PFSK-1 (cell line): ENCODE measurements at regions not wholly inside any gene's neighbourhood (a gene's known extent, or its start where the extent isn't known, plus 50 kb on each side); places are given as distances from the start of the nearest gene placed in this dataset.

Source experiments
- FOXP2 ChIP-seq: optimal IDR thresholded peaks from 2 replicates; pipeline ENCODE3; 2011; ENCODE audit warnings: borderline replicate concordance, control low read depth, inconsistent platforms; ENCODE audit not compliant: insufficient read depth; ENCODE audit errors: extremely low read length, extremely low read depth
- POLR2AphosphoS5 ChIP-seq: IDR thresholded peaks from 2 replicates; pipeline ENCODE4 v1.6.1; 2012; ENCODE audit warnings: low read depth, mild to moderate bottlenecking, control low read depth, low read length, moderate library complexity
- SIN3A ChIP-seq: IDR thresholded peaks from 2 replicates; pipeline ENCODE4 v1.6.1; 2012; ENCODE audit warnings: mild to moderate bottlenecking, low read length, moderate library complexity, borderline replicate concordance; ENCODE audit not compliant: insufficient read depth
- TAF1 ChIP-seq: IDR thresholded peaks from 2 replicates; pipeline ENCODE4 v1.6.1; 2012; ENCODE audit warnings: low read length, control low read depth, borderline replicate concordance; ENCODE audit not compliant: insufficient read depth
- TF ChIP-seq, protein P1 (sequence below), 2 experiments: IDR thresholded peaks; 2 replicates each; pipeline versions ENCODE4 v1.6.1 to v1.8.0; 2011 to 2012; ENCODE audit warnings: low read depth in 2 of 2, low read length in 2 of 2, control low read depth in 1 of 2, inconsistent platforms in 1 of 2, mild to moderate bottlenecking in 1 of 2, moderate library complexity in 1 of 2; ENCODE audit not compliant: insufficient read depth in 1 of 2

DNA sequence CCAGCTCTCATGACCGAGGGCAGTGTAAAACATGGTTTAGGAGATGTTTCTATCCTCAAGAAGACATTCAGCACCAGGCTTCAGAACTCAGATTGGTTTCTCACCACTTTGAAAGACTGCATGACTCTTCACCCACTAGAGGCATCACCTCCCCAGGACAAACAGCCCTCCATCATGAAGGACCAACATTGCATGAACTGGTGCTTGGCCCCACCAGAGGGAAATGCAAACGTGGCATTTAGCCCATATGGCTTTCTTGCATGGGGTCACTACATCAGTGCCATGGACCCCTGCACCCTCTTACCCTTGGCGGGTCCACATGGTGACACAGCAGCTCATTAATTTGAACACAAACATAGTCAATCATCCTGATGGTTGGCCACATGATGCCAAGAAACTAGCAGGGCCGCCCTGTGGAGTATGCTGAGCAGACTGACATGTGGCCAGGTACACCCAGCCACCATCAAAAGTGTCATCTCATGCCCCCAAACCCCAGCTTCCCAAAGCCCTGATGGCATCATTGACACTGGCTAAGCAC is 129.5 kb upstream of the FSTL4 start:
- TF ChIP-seq FOXP2 (no peak), SIN3A (no peak), POLR2AphosphoS5 (no peak), TAF1 (no peak)
- TF ChIP-seq, protein P1, sequence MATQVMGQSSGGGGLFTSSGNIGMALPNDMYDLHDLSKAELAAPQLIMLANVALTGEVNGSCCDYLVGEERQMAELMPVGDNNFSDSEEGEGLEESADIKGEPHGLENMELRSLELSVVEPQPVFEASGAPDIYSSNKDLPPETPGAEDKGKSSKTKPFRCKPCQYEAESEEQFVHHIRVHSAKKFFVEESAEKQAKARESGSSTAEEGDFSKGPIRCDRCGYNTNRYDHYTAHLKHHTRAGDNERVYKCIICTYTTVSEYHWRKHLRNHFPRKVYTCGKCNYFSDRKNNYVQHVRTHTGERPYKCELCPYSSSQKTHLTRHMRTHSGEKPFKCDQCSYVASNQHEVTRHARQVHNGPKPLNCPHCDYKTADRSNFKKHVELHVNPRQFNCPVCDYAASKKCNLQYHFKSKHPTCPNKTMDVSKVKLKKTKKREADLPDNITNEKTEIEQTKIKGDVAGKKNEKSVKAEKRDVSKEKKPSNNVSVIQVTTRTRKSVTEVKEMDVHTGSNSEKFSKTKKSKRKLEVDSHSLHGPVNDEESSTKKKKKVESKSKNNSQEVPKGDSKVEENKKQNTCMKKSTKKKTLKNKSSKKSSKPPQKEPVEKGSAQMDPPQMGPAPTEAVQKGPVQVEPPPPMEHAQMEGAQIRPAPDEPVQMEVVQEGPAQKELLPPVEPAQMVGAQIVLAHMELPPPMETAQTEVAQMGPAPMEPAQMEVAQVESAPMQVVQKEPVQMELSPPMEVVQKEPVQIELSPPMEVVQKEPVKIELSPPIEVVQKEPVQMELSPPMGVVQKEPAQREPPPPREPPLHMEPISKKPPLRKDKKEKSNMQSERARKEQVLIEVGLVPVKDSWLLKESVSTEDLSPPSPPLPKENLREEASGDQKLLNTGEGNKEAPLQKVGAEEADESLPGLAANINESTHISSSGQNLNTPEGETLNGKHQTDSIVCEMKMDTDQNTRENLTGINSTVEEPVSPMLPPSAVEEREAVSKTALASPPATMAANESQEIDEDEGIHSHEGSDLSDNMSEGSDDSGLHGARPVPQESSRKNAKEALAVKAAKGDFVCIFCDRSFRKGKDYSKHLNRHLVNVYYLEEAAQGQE (IDR thresholded peaks at IDR 0.05; ENCODE audit: insufficient read depth in 1 of 2, low read depth in 2 of 2, low read length in 2 of 2), result no peak

DNA sequence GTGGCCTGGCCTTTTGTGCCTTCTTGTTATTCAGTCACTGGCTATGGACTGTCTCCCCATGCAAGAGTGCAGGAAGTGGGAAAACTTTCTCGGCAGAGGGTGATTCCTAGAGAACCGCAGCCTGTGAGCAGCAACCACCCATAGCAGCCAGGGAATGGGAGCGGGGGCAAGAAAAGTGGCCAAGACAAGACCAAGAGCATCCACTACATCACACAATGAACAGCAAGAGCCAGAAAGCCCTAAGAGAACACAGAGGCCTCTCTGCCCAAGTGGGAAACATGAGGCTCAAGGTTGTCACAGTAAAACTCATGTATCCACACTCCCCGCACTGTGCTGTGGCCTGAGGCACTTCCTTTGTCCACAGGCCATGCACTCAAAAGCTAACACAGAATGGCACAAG is 129.1 kb upstream of the FSTL4 start:
- TF ChIP-seq, protein P1 (IDR thresholded peaks at IDR 0.05; ENCODE audit: insufficient read depth in 1 of 2, low read depth in 2 of 2, low read length in 2 of 2), result no peak
- no peak for TF ChIP-seq POLR2AphosphoS5
- no peak for TF ChIP-seq FOXP2
- no peak for TF ChIP-seq SIN3A
- TF ChIP-seq TAF1, result no peak

DNA sequence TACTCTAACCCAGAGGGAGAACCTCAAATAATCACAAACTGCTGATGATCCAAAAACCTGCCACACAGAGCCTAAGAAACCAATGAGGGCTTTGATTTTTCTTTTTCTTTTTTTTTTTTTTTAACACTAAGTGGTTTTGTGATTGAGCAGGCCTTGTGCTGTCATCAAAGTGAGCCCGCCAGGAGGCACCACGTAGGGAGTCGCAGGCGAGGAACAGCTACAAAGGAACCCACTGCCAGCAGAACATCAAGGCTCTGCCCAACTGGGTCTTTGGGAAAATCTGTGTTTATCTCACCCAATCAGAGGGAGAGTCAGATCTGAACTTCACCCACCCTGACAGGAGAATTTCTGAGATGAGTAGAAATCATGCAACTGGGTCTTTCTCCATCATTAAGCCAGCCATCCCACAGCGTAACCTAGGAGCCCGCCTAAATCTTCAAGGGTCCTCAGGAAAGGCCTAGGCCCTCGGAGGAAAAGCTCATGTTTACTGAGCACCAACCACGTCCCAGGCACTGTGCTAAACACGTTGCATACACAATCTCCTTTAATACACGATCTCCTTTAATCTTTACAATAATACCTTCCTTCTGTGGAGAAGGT is 126.9 kb upstream of the FSTL4 start:
- TF ChIP-seq SIN3A, result no peak

DNA sequence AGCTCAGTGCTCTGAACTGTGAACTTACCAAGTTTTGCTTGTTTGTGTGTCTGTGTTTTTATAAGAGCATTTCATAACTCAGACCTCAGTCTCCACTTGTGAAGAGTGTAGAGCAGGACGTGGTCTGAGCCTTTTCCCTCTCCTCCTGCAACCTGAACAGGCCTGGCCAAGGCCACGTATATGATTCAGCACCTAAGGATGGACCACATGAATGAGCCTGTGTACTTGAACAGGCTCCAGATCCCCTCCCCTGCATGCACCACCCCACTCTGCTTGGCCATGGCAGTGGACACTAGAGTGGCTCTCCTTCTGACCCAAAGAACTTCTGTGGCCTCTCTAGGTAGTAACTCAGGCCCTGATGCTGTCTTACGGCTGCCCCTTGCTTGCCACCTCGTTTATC is 125.9 kb upstream of the FSTL4 start:
- no peak for TF ChIP-seq POLR2AphosphoS5
- TF ChIP-seq, protein P1 (IDR thresholded peaks at IDR 0.05; ENCODE audit: insufficient read depth in 1 of 2, low read depth in 2 of 2, low read length in 2 of 2), result peak in 1 of 2 experiments; percentile 60; a peak in 2 of 4 replicates

DNA sequence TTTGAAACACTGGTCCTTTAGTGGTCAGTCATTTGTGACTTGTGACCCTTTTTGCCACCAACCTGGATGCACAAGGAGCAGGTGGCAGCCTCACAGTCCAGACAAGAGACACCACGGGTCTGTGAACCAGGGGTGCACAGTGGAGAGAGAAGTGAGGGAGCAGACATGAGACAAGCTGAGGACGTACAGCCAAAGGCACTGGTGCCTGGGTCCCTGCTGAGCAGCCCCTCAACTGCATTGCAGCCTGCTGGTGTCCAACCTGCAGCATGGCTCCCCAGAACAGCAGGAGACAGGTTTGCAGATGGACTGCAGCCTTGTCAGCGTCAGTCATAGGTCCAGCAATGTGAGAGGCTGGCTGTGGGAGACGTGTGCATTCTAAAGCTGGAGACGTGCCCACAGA is 124.2 kb upstream of the FSTL4 start:
- TF ChIP-seq SIN3A, result no peak
- no peak for TF ChIP-seq TAF1
- TF ChIP-seq, protein P1 (IDR thresholded peaks at IDR 0.05; ENCODE audit: insufficient read depth in 1 of 2, low read depth in 2 of 2, low read length in 2 of 2), result no peak
- no peak for TF ChIP-seq FOXP2
- TF ChIP-seq POLR2AphosphoS5, result no peak
